ENCODE measurements at regions not wholly inside any gene's neighbourhood (a gene's known extent, or its start where the extent isn't known, plus 50 kb on each side); places are given as distances from the start of the nearest gene placed in this dataset.

DNA sequence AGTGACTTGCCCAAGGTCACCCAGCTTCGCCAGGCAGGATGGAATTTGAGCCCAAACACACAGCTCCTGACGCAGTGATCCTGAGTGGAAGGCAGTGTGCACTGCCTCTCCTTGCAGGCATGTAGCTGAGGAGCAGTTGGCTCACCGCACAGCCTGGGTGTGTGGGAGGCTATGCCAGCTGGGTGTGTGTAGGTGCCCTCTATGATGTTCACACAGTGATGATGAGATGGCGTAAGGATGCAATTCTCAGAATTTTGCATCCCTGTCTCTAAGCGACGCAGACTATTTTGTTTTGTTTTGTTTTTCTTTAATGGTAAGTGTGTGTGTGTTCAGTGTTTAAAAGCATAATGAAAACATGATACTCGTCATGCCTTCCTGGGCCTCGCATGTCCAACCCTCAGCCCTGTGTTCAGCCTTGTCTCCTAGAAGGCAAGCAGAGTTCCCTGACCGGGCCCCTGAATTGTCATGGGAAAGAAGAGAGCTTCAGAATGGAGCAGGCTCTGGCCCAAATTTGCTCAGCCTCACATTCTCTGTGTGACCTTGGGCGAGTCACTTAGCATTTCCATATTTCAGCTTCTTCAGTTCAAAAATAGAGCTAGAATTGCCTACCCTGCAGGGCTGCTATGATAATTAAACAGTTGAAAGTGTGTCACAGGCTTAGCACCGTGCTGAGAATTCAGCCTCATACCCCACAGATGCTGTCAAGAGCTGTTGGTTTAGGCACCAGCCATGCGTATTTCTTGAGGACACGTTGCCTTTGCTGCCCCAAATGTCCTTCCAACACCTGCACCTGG, 603.6 kb upstream of the RAB6C start:
- Histone ChIP-seq H3K9me3 (ENCODE audit: insufficient read depth, low read length) (no peaks in the 10 kb centered on the region), H3K4me3 (ENCODE audit: insufficient read depth, low read length, poor library complexity, severe bottlenecking) (no peak overlapping the region), H3K27me3 (ENCODE audit: low read length) (no peaks in the 10 kb centered on the region), H4K20me1 (ENCODE audit: low read depth, low read length) (no peaks in the 10 kb centered on the region), H3K9me2 (replicated peaks; ENCODE audit: insufficient read depth, low read length) (no peaks in the 10 kb centered on the region), H2AFZ (ENCODE audit: low read depth, low read length, severe bottlenecking) (no peak overlapping the region), H3F3A (ENCODE audit: insufficient read depth) (no peaks in the 10 kb centered on the region), H3K36me3 (ENCODE audit: low read length) (no peaks in the 10 kb centered on the region), H3K4me2 (ENCODE audit: low read depth, low read length, poor library complexity, severe bottlenecking) (no peak overlapping the region), H3K27ac (ENCODE audit: low read depth, low read length) (no peak overlapping the region), H3K79me2 (ENCODE audit: insufficient read depth, low read length) (no peaks in the 10 kb centered on the region), H3K9ac (ENCODE audit: low read length) (no peak overlapping the region)
- TF ChIP-seq, protein P1, sequence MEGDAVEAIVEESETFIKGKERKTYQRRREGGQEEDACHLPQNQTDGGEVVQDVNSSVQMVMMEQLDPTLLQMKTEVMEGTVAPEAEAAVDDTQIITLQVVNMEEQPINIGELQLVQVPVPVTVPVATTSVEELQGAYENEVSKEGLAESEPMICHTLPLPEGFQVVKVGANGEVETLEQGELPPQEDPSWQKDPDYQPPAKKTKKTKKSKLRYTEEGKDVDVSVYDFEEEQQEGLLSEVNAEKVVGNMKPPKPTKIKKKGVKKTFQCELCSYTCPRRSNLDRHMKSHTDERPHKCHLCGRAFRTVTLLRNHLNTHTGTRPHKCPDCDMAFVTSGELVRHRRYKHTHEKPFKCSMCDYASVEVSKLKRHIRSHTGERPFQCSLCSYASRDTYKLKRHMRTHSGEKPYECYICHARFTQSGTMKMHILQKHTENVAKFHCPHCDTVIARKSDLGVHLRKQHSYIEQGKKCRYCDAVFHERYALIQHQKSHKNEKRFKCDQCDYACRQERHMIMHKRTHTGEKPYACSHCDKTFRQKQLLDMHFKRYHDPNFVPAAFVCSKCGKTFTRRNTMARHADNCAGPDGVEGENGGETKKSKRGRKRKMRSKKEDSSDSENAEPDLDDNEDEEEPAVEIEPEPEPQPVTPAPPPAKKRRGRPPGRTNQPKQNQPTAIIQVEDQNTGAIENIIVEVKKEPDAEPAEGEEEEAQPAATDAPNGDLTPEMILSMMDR (IDR thresholded peaks at IDR 0.05; ENCODE audit: insufficient read depth, low read length, poor library complexity, severe bottlenecking): no peak
- no peak for TF ChIP-seq EZH2phosphoT487 (conservative IDR thresholded peaks at IDR 0.05; ENCODE audit: low read length)

DNA sequence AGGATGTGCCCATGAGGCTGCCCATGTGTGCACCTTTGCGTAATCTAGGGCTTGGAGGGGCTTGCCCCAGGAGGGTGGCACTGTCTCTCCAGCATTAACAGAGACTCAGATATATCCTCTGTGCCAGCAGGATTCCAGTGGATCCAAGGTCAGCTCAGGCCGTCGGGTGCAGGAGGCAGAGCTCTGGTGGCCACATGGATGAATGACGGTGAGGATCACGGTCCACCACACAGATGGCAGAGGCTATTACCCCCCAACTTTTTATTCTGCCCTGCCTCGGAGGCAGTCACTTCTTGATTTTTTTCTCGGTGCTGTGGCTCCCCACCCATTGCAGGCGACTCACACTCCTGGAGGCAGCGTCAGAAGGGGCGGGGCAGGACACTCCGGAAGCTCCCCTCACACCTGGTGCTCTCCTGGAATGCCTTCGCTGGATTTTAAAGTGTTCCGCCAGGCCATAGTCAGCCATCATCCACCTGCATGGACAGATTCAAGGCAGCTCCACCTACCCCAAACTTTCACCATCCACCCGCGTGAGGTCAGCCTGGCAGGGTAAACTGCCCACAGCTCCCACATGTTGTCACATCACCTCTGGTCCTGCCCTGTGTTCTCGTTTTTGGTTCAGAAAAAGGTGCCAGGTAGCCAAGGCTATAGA, 602.9 kb upstream of the RAB6C start:
- no peaks in the 10 kb centered on the region for H3F3A ChIP-seq (ENCODE audit: insufficient read depth)
- H2AFZ ChIP-seq (ENCODE audit: low read depth, low read length, severe bottlenecking): no peak overlapping the region
- no peak overlapping the region for H3K27ac ChIP-seq (ENCODE audit: low read depth, low read length)
- H3K9me3 ChIP-seq (ENCODE audit: insufficient read depth, low read length): no peaks in the 10 kb centered on the region
- no peaks in the 10 kb centered on the region for H3K27me3 ChIP-seq (ENCODE audit: low read length)
- H3K4me3 ChIP-seq (ENCODE audit: insufficient read depth, low read length, poor library complexity, severe bottlenecking): no peak overlapping the region
- no peaks in the 10 kb centered on the region for H4K20me1 ChIP-seq (ENCODE audit: low read depth, low read length)
- no peaks in the 10 kb centered on the region for H3K36me3 ChIP-seq (ENCODE audit: low read length)
- no peaks in the 10 kb centered on the region for H3K79me2 ChIP-seq (ENCODE audit: insufficient read depth, low read length)
- TF ChIP-seq EZH2phosphoT487 (conservative IDR thresholded peaks at IDR 0.05; ENCODE audit: low read length): no peak
- TF ChIP-seq, protein P1 (IDR thresholded peaks at IDR 0.05; ENCODE audit: insufficient read depth, low read length, poor library complexity, severe bottlenecking): no peak
- no peak overlapping the region for H3K4me2 ChIP-seq (ENCODE audit: low read depth, low read length, poor library complexity, severe bottlenecking)
- no peak overlapping the region for H3K9ac ChIP-seq (ENCODE audit: low read length)
- no peaks in the 10 kb centered on the region for H3K9me2 ChIP-seq (replicated peaks; ENCODE audit: insufficient read depth, low read length)

DNA sequence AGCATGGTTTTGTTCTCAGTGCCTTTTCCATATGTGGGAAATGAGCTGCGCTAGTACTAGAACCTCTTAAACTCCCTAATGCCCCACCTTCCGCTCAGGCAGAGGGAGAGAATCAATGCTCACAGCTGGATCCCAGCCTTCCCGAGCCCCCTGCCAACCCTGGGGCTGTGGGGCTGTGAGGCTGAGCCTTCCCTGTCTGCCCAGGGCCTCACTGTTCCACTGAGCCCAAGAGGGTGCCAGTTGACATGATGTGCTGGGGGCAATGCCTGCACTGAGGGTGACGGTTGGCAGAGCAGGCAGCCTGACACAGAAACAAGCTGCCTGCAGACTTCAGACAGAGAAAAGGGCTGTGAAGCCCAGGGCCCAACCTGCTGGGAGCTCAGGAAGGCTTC, 602.4 kb upstream of the RAB6C start:
- H3K4me2 ChIP-seq (ENCODE audit: low read depth, low read length, poor library complexity, severe bottlenecking): no peak overlapping the region
- H3K9me2 ChIP-seq (replicated peaks; ENCODE audit: insufficient read depth, low read length): no peaks in the 10 kb centered on the region
- H3F3A ChIP-seq (ENCODE audit: insufficient read depth): no peaks in the 10 kb centered on the region
- no peak overlapping the region for H2AFZ ChIP-seq (ENCODE audit: low read depth, low read length, severe bottlenecking)
- H3K9ac ChIP-seq (ENCODE audit: low read length): no peak overlapping the region
- TF ChIP-seq, protein P1 (IDR thresholded peaks at IDR 0.05; ENCODE audit: insufficient read depth, low read length, poor library complexity, severe bottlenecking): no peak
- TF ChIP-seq EZH2phosphoT487 (conservative IDR thresholded peaks at IDR 0.05; ENCODE audit: low read length): no peak
- H3K4me3 ChIP-seq (ENCODE audit: insufficient read depth, low read length, poor library complexity, severe bottlenecking): no peak overlapping the region
- H4K20me1 ChIP-seq (ENCODE audit: low read depth, low read length): no peaks in the 10 kb centered on the region
- H3K9me3 ChIP-seq (ENCODE audit: insufficient read depth, low read length): no peaks in the 10 kb centered on the region
- no peaks in the 10 kb centered on the region for H3K79me2 ChIP-seq (ENCODE audit: insufficient read depth, low read length)
- no peaks in the 10 kb centered on the region for H3K27me3 ChIP-seq (ENCODE audit: low read length)
- no peak overlapping the region for H3K27ac ChIP-seq (ENCODE audit: low read depth, low read length)
- H3K36me3 ChIP-seq (ENCODE audit: low read length): no peaks in the 10 kb centered on the region
